GM18511 (cell line): ENCODE measurements at regions not wholly inside any gene's neighbourhood (a gene's known extent, or its start where the extent isn't known, plus 50 kb on each side); places are given as distances from the start of the nearest gene placed in this dataset.
"Not testable (repeated sequence)": the region's sequence is repeated elsewhere in the genome, so short reads cannot be mapped to it uniquely, and the experiment has no call there.

Source experiments
- ATAC-seq: cut with Tn5 transposase; IDR thresholded peaks from one replicate; pipeline ENCODE4 v1.9.1; 2021; ENCODE audit warnings: mild to moderate bottlenecking, moderate library complexity; ENCODE audit not compliant: unreplicated experiment

DNA sequence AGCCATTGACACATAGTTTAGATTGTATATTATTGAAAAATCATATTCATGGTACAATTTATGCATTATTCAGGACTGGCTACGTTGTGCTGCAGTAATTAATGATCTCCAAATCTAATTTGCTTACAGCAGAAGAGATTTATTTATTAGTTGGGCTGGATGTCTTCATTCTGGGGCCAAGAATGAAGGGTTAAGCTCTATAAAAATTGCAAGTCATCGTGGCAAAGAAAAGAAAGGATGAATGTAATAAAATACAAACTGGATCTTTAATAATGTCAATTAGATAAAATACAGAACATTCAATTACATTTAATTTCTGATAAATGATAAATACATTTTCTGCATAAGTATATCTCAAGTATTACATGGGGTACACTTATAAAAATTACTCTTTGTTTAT lies 151.8 kb upstream of the ANO5 start:
- no peak for ATAC-seq

DNA sequence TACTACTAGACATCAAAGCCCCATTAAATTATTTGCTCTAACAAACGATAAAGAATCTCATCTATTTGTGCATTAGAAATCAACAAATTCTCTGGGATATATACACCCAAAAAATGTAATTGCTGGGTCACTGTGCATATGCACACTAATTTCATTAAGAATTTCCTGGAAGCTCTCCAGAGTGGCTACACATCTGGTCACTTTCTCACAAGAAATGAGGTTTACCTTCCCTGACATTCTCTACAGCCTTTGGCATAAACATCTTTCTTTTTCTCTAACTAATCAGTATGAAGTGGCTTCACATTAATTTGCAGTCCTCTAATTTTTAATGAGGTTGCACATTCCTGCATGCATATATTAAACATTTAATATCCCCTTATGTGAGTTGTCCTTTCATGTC lies 150.8 kb upstream of the ANO5 start:
- ATAC-seq: no peak

DNA sequence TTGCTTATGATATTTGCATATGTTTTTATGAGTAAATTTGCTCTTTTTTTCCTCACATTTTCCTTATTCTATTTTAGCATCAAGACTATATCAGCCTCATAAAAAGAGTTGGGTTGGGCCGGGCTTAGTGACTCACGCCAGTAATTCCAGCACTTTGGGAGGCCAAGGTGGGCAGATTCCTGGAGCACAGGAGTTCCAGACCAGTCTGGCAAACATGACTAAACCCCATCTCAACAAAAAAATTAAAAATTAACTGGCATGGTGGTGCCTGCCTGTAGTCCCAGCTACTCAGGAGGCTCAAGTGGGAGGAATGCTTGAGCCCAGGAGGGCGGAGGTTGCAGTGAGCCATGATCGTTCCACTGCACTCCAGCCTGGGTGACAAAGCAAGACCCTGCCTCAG lies 148.8 kb upstream of the ANO5 start:
- no peak for ATAC-seq

DNA sequence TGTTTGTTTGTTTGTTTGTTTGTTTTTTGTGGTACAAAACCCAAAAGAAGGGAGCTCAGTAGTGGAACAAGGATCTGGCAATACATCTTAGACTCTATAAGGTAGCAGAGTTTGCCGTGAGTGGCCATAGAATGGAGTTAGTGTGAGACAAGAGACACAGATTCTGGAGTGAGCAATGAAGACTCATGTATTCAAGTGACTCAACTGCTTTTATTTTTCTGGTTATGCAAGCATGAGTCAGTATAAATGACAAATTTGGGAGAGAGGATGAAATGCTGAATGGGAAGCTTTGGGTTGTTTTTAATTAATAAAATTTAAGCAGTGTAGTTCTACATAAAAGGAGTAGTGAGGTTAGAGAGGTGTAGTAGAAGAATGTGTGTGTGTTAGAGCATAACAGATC lies 143.6 kb upstream of the ANO5 start:
- no peak for ATAC-seq

DNA sequence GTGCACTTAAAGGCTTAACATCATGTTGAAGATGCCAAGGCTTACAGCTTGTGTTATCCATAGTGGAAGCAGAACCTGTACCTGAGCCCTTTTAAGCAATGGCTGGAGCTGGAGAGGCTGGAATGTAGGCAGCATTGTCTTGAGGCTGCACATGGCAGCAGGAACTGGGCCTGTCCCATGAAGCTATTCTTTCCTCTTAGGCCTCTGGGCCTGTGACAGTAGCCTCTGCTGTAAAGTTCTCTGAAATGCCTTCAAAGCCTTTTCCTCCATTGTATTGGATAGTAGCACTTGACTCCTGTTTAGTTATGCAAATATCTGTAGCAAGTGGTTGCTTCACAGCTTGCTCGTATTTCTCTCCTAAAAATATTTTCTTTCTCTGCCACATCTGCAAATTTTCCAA lies 127.4 kb upstream of the ANO5 start:
- no peak for ATAC-seq

DNA sequence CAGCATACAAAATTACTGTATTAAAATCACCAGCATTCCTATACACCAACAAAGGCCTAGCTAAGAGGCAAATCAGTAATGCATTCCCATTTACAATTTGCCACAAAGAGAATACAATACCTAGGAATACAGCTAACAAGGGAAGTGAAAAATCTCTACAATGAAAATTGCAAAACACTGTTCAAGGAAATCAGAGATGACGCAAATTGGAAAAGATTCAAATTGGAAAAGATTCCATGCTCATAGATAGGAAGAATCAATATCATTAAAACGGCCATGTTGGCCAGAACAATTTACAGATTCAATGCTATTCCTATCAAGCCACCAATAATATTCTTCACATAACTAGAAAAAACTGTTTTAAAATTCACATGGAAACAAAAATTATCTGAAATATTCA lies 123.0 kb upstream of the ANO5 start:
- no peak for ATAC-seq

DNA sequence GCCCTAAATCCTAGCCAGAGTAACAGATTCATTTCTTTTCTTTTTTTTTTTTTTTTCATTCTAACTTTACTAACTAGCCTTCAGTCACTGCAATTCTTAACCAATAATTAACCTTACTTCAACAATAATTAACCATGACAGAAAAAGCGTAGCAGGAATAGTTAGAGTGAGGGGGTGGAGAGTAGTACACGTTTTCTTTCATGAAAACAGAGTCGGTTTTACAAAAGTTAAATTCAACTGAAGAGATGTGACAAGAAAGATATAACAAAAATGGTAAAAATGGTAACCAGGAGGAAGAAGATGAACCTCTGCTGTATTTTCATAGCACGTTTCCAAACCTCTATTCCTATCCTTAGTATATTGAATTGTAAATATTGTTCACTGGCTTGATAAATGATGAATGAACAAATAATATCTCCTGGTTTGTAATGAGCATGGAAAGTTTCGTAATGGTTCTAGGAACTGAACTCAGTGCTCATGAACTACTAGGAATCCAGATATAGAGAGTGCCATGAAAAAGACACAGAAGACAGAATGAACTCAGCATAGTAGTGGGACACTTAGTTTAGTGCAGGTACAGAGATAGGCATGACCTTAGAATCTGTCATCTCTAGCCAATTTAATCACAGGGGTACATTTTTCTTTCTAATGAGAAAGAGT lies 116.5 kb upstream of the ANO5 start:
- ATAC-seq: no peak

DNA sequence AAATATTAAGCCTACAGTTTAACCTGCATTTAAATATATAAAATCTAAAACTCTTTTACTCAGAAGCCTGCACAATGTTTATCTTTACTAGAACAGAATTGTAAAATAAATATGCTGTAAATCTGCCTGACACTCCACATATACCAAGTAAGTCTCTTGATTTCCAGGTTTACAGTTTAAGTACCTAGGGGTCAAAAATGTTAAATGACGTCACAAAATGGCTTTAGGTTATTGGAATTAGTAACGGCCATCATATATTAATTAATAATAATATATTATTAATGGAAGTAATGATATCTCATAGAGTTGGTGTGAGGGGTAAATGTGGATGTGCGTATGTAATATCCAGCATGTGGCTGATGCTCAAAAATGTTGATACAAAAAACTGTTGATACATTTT lies 114.8 kb upstream of the ANO5 start:
- no peak for ATAC-seq

DNA sequence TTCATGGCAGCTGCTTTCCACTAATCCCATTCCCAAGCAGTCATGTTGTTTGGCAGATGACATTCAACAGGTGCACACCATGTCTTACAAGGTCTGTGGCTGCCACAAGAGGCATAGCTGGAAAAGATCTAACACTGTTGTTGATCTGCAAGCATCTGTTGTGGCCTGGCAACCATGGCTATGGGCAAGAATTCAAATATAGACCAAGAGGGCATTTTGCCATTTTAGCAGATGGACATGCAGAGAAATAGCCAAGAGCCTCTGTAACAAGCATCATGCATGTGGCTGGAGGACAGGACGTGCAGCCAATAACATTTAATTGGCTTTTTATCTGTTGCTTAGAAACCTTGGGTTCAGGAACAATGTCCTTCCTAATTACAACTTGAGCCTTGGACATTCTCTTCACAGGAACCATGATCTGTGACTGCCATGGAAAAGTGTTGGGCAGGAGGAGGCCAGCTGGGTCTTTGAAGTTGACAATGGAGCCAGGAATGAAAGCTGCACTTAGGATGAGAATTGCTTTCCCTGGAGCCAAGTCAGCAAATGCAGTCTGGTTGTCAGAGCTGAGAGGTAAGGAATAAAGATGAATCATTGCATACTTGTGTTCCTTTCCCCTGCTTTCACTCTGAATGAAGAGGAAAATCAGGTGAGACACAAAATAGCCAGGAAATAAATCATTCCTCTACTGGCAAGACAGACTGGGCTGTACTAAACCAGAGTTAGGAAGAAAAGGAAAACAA lies 113.6 kb upstream of the ANO5 start:
- ATAC-seq: no peak

DNA sequence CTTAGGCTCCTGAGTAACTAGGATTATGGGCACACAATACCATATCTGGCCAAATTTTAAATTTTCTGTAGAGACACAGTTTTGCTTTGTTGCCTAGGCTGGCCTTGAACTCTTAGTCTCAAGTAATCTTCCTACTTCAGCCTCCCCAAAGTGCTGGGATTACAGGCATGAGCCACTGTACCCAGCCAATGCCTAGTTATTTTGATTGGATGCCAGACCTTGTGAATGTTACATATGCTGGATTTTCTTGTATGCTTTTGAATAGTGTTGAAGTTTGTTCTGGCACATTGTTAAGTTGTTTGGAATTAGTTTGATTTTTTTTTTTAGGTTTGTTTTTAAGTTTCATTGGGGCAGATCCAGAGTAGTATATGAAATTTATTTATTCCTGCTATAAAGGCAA lies 110.7 kb upstream of the ANO5 start:
- no peak for ATAC-seq

DNA sequence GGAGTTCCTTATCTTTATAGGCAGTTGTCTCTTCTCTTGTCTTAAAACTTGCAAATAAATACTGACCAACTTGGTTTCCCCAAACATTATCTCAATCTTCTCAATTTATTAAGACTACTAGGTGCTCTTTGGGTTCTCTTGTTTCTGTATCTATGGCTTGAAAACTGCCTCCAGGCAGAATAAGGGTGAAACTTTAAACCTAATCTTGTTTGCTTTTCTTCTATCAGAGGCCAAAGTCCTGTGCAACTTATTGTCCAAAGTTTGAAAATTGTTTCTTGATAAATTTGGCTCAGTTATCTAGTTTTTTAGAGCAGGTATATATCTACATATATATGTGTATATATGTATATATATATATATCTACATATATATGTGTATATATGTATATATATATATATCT lies 110.1 kb upstream of the ANO5 start:
- ATAC-seq: no peak

DNA sequence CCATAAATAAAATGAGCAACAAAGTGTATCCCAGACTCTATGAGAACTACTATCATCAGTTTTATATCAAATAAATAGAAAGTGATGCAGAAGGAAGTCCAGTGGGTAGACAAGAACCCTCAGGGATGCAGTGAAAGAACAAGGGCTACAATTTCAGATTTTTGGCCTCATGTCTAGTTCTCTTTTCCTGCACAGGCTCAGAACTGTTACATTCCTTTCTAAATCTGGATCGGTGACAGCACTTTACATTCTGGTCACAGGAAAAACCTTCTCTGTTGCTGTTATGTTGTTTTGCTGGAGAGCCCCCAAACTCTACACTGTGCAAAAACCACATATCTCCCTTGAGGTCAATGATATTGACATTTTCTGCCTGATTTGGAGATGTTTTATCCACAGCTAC lies 108.8 kb upstream of the ANO5 start:
- ATAC-seq: no peak

DNA sequence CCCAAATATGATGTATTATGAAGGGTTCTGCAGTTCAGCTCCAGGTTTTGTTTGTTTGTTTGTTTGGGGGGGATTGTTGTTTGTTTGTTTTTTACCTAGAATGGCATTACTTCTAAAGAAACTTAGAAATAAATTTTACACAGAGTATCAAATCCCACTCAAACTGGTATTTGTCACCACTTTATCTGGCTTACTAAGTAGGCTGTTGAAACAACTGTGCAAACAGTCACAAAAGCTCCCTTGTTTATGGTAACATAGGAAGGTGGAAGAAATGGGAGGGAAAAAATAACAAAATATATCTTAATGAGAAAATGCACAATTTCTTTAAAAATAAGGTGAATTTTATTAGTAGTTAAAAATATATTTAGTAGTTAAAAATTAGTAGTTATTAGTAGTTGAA lies 108.3 kb upstream of the ANO5 start:
- no peak for ATAC-seq

DNA sequence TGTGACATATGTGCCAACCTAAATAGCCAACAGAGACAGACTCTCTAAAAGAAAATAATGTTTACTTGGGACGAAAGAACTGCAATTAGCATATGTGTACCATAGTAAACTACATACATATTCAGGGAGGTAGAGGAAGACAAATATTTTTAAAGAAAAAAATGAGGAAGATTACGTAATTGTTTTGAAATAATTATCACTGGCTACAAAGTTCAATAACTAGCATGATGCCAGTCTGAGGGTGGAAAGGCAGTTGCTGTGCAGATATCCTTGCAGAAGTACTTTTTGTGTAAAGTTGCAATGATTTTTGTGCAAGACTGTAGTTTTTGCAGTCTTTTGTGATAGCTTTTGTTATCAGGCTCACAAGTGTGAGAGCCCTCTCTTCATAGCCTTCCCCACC lies 103.3 kb upstream of the ANO5 start:
- ATAC-seq: no peak

DNA sequence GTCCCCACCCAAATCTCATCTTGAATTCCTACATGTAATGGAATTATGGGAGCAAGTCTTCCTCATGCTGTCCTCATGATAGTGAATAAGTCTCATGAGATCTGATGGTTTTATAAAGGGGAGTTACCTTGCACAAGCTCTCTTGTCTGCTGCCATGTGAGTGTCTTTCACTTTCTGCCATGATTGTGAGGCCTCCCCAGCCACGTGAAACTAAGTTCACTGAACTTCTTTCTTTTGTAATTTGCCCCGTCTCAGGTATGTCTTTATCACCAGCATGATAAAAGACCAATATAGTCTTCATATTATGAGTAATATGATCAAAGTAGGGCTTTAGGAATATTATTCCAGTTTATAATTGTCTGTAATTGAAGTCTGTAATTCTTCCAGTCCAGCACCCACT lies 86.3 kb upstream of the ANO5 start:
- ATAC-seq: no peak

DNA sequence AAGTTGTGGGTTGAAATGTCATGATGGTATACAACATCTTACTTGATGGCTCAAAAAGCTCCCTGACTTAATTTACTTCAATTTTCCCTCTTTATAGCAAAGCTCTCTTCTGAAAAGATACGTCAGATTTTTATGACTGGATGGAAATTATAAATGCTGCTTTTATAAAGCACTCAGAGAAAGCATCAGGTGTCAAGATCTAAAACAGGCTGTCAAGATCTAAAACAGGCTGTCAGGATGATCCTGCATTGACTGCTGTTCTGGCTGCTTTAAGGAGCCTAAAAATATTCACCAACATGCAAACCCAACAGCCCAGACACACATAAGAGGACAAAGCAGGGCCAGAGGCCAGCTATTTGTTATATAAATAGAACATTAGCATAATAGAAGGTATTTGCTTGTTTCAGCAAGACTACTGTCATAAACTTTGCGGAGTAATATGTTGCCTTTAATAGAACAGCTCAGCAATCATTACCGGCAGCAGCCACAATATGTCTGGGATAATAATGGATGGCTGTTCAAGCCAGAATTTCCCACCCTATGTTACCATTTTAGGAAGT lies 77.3 kb upstream of the ANO5 start:
- ATAC-seq: no peak

DNA sequence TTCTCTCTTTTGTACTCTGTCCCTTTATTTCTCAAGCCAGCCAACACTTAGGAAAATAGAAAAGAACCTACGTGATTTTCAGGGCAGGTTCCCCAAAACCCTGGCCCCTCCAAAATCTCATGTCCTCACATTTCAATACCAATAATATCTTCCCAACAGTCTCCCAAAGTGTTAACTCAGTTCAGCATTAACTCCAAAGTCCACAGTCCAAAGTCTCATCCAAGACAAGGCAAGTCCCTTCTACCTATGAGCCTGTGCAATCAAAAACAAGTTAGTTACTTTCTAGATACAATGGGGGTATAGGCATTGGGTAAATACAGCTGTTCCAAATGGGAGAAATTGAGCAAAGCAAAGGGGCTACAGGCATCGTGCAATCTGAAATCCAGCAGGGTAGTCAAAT lies 64.9 kb upstream of the ANO5 start:
- not testable (repeated sequence) for ATAC-seq

DNA sequence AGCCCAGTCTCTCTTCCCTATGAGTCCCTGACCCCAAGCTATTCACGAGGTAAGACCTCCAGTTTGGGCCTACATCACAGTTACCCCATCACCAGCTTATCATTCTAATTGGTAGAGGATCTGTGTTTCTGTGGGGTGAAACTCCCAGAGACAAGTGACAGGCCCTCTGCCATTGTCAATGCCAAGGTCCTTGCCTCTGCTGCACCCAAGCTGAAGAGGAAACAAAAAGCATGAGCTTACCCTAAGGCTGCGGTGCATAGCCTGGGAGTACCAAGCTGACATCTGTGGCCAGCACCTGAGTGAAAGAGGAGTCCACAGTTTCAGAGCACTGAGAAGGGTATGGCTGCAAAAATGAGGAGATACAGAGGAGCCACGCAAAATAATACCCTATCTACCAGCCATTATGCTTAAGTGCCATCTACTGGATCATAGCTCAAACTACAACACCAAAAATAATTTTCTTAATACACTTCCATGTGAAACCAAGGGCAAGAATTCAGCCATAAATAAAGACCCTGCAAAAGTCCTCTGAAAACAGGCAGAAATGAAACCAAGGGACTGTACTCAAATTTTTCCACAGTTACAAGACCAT lies 62.3 kb upstream of the ANO5 start:
- no peak for ATAC-seq

DNA sequence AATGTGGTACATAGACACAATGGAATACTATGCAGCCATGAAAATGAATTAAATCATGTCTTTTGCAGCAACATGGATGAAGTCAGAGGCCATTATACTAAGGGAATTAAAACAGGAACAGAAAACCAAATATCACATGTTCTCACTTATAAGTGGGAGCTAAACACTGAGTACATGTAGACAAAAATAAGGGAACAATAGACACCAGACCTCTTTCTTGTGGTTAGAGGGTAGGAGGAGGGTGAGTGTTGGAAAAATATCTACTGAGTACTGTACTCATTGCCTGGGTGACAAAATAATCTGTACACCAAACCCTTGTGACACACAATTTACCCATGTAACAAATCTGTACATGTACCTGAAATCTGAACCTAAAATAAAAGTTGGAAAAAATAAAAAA lies 59.1 kb upstream of the ANO5 start:
- no peak for ATAC-seq

DNA sequence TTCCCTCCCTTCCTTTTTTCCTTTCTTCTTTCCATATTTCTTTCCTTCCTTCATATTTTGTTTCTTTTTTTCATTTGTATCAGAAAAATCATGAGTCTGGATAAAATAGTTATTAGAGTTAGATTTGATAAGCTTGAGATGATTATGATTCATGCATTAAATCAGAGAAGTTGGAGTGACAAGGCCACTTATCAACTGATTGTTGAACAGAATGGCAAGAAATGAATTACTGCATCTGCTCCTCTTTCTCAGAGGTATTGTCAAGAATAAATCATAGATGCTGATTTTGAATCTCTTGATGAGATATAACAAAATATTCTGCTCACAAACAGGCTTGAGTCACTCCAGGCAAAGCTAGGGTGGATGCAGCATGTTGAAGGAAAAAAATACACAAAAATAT lies 54.6 kb upstream of the ANO5 start:
- no peak for ATAC-seq
